ENCODE measurements at regions not wholly inside any gene's neighbourhood (a gene's known extent, or its start where the extent isn't known, plus 50 kb on each side); places are given as distances from the start of the nearest gene placed in this dataset.

DNA sequence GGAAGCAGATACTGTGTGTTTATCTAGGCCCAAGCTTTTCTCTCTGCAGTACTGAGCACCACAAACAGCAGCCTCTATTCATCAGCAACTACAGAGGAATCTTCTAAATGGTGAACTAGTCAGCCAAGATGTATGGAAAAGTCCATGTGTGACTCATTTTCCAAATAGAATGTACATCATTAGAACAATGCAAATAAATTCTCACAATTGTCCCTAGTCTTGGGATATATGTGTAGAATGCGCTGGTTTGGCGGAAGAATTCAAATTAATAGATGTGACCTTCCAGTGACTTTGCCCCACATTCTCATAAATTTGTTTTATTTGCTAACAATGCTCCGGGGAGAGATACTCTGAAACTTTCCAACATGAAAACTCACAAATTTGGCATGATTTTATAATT is 436.2 kb downstream of the CBLN4 start:
- TF ChIP-seq, protein P1, sequence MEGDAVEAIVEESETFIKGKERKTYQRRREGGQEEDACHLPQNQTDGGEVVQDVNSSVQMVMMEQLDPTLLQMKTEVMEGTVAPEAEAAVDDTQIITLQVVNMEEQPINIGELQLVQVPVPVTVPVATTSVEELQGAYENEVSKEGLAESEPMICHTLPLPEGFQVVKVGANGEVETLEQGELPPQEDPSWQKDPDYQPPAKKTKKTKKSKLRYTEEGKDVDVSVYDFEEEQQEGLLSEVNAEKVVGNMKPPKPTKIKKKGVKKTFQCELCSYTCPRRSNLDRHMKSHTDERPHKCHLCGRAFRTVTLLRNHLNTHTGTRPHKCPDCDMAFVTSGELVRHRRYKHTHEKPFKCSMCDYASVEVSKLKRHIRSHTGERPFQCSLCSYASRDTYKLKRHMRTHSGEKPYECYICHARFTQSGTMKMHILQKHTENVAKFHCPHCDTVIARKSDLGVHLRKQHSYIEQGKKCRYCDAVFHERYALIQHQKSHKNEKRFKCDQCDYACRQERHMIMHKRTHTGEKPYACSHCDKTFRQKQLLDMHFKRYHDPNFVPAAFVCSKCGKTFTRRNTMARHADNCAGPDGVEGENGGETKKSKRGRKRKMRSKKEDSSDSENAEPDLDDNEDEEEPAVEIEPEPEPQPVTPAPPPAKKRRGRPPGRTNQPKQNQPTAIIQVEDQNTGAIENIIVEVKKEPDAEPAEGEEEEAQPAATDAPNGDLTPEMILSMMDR (conservative IDR thresholded peaks at IDR 0.05) = no peak
- H3K27ac ChIP-seq = no peak overlapping the region

DNA sequence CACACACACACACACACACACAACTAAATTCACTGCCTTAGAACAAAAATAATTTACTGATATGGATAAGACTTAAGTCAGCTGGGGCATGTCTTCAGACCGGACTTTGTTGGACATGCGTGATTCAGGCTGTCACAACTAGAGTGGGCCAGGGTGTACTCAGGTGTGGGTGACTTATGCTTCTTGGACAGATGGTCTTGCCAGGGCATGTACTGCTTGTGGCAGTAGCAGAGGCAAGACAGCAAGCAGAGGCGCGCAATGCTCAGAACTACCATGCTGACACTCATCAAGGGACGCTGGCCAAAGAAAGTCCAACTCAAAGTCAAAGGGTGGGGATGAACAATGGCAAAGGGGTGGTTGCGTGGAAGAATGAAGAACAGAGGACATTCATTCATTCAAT is 437.5 kb downstream of the CBLN4 start:
- no peak overlapping the region for H3K27ac ChIP-seq
- TF ChIP-seq, protein P1 (conservative IDR thresholded peaks at IDR 0.05) = no peak

DNA sequence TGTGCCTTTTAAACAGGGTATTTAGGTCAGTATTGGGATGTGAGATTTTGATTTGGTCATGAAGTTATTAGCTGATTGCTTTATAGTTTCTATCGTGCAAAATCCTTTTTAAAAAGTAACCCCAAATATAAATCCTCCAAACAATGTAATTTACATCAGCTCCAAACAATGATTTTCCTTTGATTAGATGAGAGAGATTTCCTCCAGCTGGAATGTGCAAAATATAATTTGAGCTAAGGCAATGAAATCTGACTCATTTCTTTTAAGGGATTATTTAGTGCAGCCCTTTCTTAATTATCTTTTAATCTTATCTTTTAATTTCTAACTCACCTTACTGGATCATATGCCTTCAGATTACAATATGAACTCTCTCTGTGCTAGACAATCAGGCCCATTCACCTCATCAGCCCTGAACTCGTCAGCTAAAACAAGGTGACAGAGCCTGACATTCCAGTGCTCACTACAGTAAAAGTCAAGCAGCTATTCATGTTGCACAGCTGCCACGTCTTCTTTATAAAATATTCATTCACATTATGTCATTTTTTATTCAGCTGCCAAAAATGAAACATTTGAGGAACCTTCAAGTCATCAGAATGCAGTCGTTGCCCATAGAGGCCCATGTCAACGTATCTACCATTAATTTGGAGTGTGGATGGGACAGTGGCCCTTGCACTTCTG is 440.1 kb downstream of the CBLN4 start:
- H3K27ac ChIP-seq = no peak overlapping the region
- TF ChIP-seq, protein P1 (conservative IDR thresholded peaks at IDR 0.05) = no peak

DNA sequence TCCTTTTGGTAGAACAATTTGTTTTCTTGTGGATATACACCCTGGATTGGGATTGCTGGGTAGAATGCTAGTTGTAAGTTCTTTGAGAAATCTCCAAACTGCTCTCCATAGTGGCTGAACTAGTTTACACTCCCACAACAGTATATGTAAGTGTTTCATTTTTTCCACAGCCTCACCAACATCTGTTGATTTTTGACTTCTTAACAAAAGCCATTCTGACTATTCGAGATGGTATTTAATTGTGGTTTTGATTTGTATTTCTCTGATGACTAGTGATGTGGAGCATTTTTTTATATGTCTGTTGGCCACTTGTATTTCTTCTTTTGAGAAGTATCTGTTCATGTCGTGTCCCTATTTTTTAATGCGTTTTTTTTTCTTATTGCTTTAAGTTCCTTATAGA is 444.1 kb downstream of the CBLN4 start:
- no peak overlapping the region for H3K27ac ChIP-seq

DNA sequence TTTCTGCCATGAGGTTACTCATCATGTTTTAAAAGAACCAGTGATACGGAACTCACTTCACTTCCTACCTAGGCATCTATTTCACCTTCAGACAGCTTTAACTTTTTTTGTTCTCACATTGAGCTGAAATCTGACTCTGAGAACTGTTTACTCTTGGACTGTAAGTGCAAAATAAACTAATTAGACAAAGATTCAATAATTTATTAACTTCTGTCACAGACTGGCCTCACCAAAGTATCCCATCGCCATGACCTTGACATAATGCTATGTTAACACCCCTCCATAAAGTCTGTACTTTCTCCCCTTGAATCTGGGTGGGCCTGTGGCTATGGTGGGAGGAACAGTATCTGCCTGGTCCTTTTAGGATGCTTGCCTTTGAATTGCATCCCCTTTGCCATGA is 448.1 kb downstream of the CBLN4 start:
- TF ChIP-seq, protein P1 (conservative IDR thresholded peaks at IDR 0.05) = no peak
- H3K27ac ChIP-seq = no peak overlapping the region

More for the DNA sequence above, 444.1 kb downstream of the CBLN4 start:
- TF ChIP-seq, protein P1 (conservative IDR thresholded peaks at IDR 0.05) = no peak

DNA sequence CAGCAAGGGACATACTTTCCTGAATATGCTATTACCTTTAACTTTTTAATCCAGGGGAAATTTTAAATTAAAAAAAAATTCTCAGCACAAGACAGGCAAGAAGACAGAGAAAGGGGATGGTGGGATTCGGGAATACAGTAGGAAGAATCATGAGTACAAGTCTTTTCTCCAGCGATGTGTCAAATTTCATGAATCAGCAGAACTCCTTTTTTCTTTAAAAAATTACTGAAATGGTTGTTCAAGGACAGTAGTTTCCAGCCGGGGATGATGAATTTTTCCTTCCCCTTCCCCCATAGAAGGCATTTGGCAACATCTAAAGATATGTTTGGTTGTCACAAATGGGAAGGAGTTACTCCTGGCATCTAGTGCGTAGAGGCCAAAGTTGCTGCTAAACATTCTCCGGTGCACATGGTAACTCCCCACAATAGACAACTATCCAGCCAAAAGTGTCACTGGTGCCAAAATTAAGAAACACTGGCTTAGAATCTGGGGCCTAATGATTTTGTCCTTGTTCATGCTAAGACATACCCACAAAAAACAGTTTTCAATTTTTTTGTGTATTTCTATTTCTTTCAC is 450.2 kb downstream of the CBLN4 start:
- TF ChIP-seq, protein P1 (conservative IDR thresholded peaks at IDR 0.05) = no peak
- H3K27ac ChIP-seq = no peak overlapping the region

DNA sequence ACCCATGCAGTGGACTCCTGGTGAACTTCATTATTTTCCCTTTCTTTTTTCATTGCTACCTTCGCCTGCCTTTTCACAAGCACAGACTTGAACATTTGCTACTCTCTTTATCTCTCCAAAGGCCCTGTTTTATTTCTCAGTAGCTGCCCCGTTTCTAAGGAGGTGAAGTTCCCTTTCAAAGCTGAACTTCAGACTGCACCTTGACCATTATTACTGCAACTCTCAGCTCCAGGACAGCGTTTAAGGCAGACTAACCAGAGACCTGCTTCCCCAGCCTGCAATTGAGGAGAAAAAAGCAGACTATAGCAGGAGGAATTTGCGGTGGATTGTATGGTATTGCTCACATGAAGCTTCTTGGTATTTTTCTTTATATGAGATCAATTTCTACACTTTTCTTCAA is 460.7 kb downstream of the CBLN4 start:
- TF ChIP-seq, protein P1 (conservative IDR thresholded peaks at IDR 0.05) = no peak
- no peak overlapping the region for H3K27ac ChIP-seq
